ENCODE measurements at regions not wholly inside any gene's neighbourhood (a gene's known extent, or its start where the extent isn't known, plus 50 kb on each side); places are given as distances from the start of the nearest gene placed in this dataset.
A peak's percentile ranks its signal among the peaks of the same experiment; 100 is the strongest.

GRCh38 chrX:9134366-9134765 is 100.4 kb upstream of the FAM9B start:
- no TSS peak for BruUV-seq (replicated peaks)
- POLR2A ChIA-PET (ENCODE audit: unreplicated experiment), result no interaction called here
- DNase-seq, result no peak

More at GRCh38 chrX:9134366-9134765, 100.4 kb upstream of the FAM9B start:
- in situ Hi-C loops (cut with MboI; ENCODE audit: low sequenced_read_pairs) (no loop called here), intact Hi-C loops (cut with micrococcal nuclease) (no loop called here), dilution Hi-C loops (cut with HindIII; ENCODE audit: low sequenced_read_pairs, unreplicated experiment) (no loop called here)
- Histone ChIP-seq H3K18ac (ENCODE audit: low read depth, low read length) (peak overlapping the region; percentile 35; the same call in 1 of the 2 replicates), H3K27me3 (ENCODE audit: control insufficient read depth, insufficient read depth, low read length) (no peaks in the 10 kb centered on the region), H3K14ac (replicated peaks; ENCODE audit: low read depth, low read length) (no peak overlapping the region), H3K9me1 (ENCODE audit: insufficient read depth, low read length) (peaks cover 7% of the 10 kb centered on the region; the same call in 1 of the 2 replicates), H3K56ac (ENCODE audit: extremely low read depth, insufficient read depth, low read length) (no peak overlapping the region), H2BK5ac (ENCODE audit: low read depth, low read length, poor library complexity, severe bottlenecking) (no peak overlapping the region), H4K20me1 (ENCODE audit: insufficient read depth, low read length) (no peaks in the 10 kb centered on the region), H4K8ac (ENCODE audit: low read depth in 2 of 2, low read length in 2 of 2) (no peak overlapping the region), H3K27ac (ENCODE audit: insufficient read depth, low read length) (no peak overlapping the region), H3K9ac (ENCODE audit: low read depth, low read length) (no peak overlapping the region), H2AK9ac (replicated peaks; ENCODE audit: low read depth, low read length, poor library complexity) (no peak overlapping the region), H3K4me3 (ENCODE audit: insufficient read depth, low read depth, low read length) (no peak overlapping the region), H4K5ac (ENCODE audit: low read depth, low read length) (peak overlapping the region; percentile 48; the same call in 1 of the 2 replicates), H3K36me3 (ENCODE audit: control insufficient read depth, insufficient read depth, low read length) (no peaks in the 10 kb centered on the region), H2BK120ac (ENCODE audit: low read depth, low read length) (peak overlapping the region; percentile 54), H2AK5ac (ENCODE audit: low read depth, low read length) (peak overlapping the region; percentile 90), H3K23ac (ENCODE audit: low read depth, low read length) (no peak overlapping the region), H2AFZ (replicated peaks; ENCODE audit: low read length, poor library complexity) (no peak overlapping the region), H3K4me1 (ENCODE audit: control insufficient read depth, insufficient read depth, low read length) (peaks cover 2% of the 10 kb centered on the region), H4K91ac (ENCODE audit: insufficient read depth, low read depth, low read length) (0 out of 2 replicates have a peak overlapping the region, but pooled peaks have one; percentile 43), H3K4ac (ENCODE audit: low read depth, low read length) (peak overlapping the region; percentile 29; the same call in 1 of the 2 replicates), H3K4me2 (ENCODE audit: low read depth, low read length) (no peak overlapping the region), H3K9me3 (ENCODE audit: control insufficient read depth, insufficient read depth, low read length) (no peaks in the 10 kb centered on the region), H3K79me1 (ENCODE audit: low read depth in 1 of 2, low read length in 2 of 2) (no peaks in the 10 kb centered on the region), H2BK20ac (ENCODE audit: low read depth, low read length) (peak overlapping the region; percentile 55; the same call in 1 of the 2 replicates), H2BK15ac (ENCODE audit: low read depth, low read length) (no peak overlapping the region; the same call in 2 of the 3 replicates)
- ATAC-seq (ENCODE audit: low read depth), result no peak
- CTCF ChIA-PET, result no interaction called here
- TF ChIP-seq NFE2L2 (IDR thresholded peaks at IDR 0.05; ENCODE audit: low read depth, low read length) (no peak), ELK1 (IDR thresholded peaks at IDR 0.05; ENCODE audit: borderline replicate concordance, low read depth, low read length) (no peak), SMC3 (IDR thresholded peaks at IDR 0.05; ENCODE audit: low read depth, low read length) (no peak), CHD1 (IDR thresholded peaks at IDR 0.05; ENCODE audit: low read depth, low read length) (no peak), MXI1 (IDR thresholded peaks at IDR 0.05; ENCODE audit: borderline replicate concordance, low read depth, low read length) (no peak), CEBPB (IDR thresholded peaks at IDR 0.05; ENCODE audit: low read depth, low read length) (no peak)
- 59% methylated on average over 6 of the region's 6 CpGs; no CpG with 5 or more reads in 1 of the 2 experiments for WGBS, 2 experiments (ENCODE audit: extremely low coverage in 2 of 2, insufficient read length in 1 of 2)

Data from IMR-90 (cell line).